HUES6 (cell line): ENCODE measurements at regions not wholly inside any gene's neighbourhood (a gene's known extent, or its start where the extent isn't known, plus 50 kb on each side); places are given as distances from the start of the nearest gene placed in this dataset.

Experiments used
- H3K27ac ChIP-seq: 2 replicates; pipeline ENCODE4 v1.7.0; 2013; ENCODE audit warnings: low read depth, mild to moderate bottlenecking, low read length, inconsistent platforms
- H3K27me3 ChIP-seq: 2 replicates; pipeline ENCODE4 v1.6.1; 2013; ENCODE audit warnings: low read length; ENCODE audit not compliant: control insufficient read depth, insufficient read depth
- H3K36me3 ChIP-seq: 2 replicates; pipeline ENCODE4 v1.6.1; 2013; ENCODE audit warnings: low read length; ENCODE audit not compliant: control insufficient read depth, insufficient read depth
- H3K4me1 ChIP-seq: 2 replicates; pipeline ENCODE4 v1.6.1; 2013; ENCODE audit warnings: low read length; ENCODE audit not compliant: control insufficient read depth, insufficient read depth
- H3K4me3 ChIP-seq: 2 replicates; pipeline ENCODE4 v1.5.1; 2013; ENCODE audit warnings: low read depth, low read length
- H3K9ac ChIP-seq: one replicate; pipeline ENCODE4 v1.6.1; 2013; ENCODE audit warnings: mild to moderate bottlenecking, low read length
- H3K9me3 ChIP-seq: 2 replicates; pipeline ENCODE4 v1.6.1; 2013; ENCODE audit warnings: low read depth, low read length; ENCODE audit not compliant: control insufficient read depth, insufficient read depth

GRCh38 chr7:16114071-16114470 lies 307.3 kb downstream of the CRPPA start:
- Histone ChIP-seq H3K36me3 (no peaks in the 10 kb centered on the region), H3K27me3 (no peaks in the 10 kb centered on the region), H3K27ac (no peak overlapping the region), H3K4me3 (no peak overlapping the region), H3K9ac (no peak overlapping the region), H3K9me3 (peaks cover 25% of the 10 kb centered on the region; the same call in 1 of the 2 replicates), H3K4me1 (no peaks in the 10 kb centered on the region)

- H3K4me1 ChIP-seq = no peaks in the 10 kb centered on the region
- no peak overlapping the region for H3K9ac ChIP-seq
- H3K27me3 ChIP-seq = no peaks in the 10 kb centered on the region
- no peaks in the 10 kb centered on the region for H3K36me3 ChIP-seq
- peaks cover 31% of the 10 kb centered on the region; the same call in 1 of the 2 replicates for H3K9me3 ChIP-seq
- H3K27ac ChIP-seq = no peak overlapping the region
- H3K4me3 ChIP-seq = no peak overlapping the region
Observed at GRCh38 chr7:16113058-16113457, 308.3 kb downstream of the CRPPA start.

- Histone ChIP-seq H3K4me1 (no peaks in the 10 kb centered on the region), H3K4me3 (no peak overlapping the region), H3K27ac (no peak overlapping the region), H3K36me3 (no peaks in the 10 kb centered on the region), H3K9me3 (peaks cover 44% of the 10 kb centered on the region), H3K9ac (no peak overlapping the region), H3K27me3 (no peaks in the 10 kb centered on the region)
Observed at GRCh38 chr7:16106869-16107268, 314.5 kb downstream of the CRPPA start.

- Histone ChIP-seq H3K9ac (no peak overlapping the region), H3K9me3 (peaks cover 44% of the 10 kb centered on the region), H3K4me1 (no peaks in the 10 kb centered on the region), H3K27me3 (no peaks in the 10 kb centered on the region), H3K4me3 (no peak overlapping the region), H3K27ac (no peak overlapping the region), H3K36me3 (no peaks in the 10 kb centered on the region)
Observed at GRCh38 chr7:16106300-16106699, 315.0 kb downstream of the CRPPA start.

- Histone ChIP-seq H3K9ac (no peak overlapping the region), H3K9me3 (no peaks in the 10 kb centered on the region), H3K4me3 (no peak overlapping the region), H3K27ac (no peak overlapping the region), H3K36me3 (no peaks in the 10 kb centered on the region), H3K4me1 (peaks cover 4% of the 10 kb centered on the region; the same call in 1 of the 2 replicates), H3K27me3 (no peaks in the 10 kb centered on the region)
Observed at GRCh38 chr7:16099302-16099849, 322.0 kb downstream of the CRPPA start.

DNA sequence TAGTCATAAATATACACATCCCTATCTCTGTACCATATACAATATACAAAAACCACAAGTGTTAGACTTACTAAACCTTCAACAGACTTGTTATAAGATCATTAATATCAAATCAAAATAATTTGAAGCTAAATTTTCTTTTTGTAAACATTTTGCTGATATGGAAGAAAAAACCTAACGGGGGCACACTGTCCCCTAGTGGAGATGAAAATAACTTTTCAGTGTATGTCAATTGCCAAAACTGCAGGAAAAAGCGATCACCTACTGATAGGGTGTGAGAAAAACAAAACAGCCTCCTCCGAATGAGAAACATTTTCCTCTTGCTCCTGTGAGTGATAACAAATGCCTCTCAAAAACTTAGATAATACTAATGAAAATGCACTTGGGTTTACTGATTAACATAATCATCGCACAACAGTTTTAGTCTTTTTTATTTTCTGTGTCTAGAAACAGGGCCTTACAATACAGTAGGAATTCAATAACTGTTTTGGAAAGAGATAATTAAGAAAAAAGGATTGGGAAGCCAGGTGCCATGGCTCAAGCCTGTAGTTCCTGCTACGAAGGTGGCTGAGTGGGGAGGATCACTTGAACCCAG lies 322.7 kb downstream of the CRPPA start:
- no peaks in the 10 kb centered on the region for H3K27me3 ChIP-seq
- no peak overlapping the region for H3K9ac ChIP-seq
- H3K4me1 ChIP-seq = peaks cover 4% of the 10 kb centered on the region; the same call in 1 of the 2 replicates
- H3K36me3 ChIP-seq = no peaks in the 10 kb centered on the region
- H3K27ac ChIP-seq = no peak overlapping the region
- H3K4me3 ChIP-seq = no peak overlapping the region
- H3K9me3 ChIP-seq = no peaks in the 10 kb centered on the region

DNA sequence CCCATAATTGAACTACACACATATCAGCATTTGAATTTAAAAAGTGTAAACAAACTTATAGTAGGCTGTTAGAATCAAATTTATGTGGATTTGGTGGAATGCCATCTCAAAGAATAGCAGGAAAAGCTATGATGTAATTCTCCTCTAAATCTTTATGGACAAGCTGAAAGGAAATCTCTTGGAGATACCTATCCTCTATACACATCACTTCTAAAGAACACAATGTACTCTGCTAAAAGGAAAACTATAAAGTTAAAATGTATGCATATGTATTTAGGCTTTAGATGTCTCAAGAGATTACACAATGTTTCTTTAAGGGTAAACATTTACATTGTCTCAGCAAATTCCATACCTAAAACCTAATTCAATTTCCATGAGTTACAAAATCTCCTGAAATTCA lies 323.3 kb downstream of the CRPPA start:
- H3K9ac ChIP-seq = no peak overlapping the region
- no peak overlapping the region for H3K27ac ChIP-seq
- no peaks in the 10 kb centered on the region for H3K9me3 ChIP-seq
- no peaks in the 10 kb centered on the region for H3K27me3 ChIP-seq
- no peak overlapping the region for H3K4me3 ChIP-seq
- H3K4me1 ChIP-seq = peaks cover 4% of the 10 kb centered on the region; the same call in 1 of the 2 replicates
- H3K36me3 ChIP-seq = no peaks in the 10 kb centered on the region

DNA sequence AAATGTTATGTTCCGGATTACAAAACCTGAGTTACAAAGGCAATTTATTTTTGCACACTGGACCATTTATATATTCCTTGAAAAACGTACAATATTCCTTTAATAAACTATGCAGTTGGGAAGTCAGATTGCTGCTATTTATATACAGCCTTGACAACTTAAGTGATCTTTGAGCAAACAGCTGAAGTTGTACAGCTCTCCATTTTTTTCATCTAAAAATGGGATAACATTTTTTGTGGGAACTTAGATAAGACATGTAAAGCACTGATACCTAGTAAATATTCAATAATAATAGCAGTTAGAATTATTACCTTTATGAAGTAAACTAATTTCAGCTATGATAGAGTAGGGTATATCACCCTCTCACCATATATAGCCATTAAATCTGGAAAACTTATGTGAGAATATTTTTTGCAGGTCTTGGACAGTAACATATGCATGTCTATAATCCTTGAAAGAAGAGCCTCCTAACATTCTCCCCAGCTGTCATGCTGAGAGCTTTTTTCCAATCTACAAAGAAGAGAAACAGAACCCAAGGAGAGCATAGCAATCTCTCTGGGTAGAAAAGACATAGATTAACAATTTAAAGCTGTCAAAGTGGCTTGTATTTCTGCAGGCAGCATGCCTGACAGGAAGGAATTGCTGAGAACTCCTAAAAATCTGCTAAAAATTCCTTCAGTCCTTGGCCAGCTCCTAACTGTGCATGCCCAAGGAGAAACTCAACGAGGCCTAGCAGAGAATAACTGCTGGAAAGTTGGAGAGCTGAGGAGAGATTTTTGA lies 326.0 kb downstream of the CRPPA start:
- Histone ChIP-seq H3K9me3 (no peaks in the 10 kb centered on the region), H3K4me3 (no peak overlapping the region), H3K27ac (no peak overlapping the region; the same call in 1 of the 2 replicates), H3K36me3 (no peaks in the 10 kb centered on the region), H3K4me1 (peaks cover 4% of the 10 kb centered on the region; the same call in 1 of the 2 replicates), H3K9ac (no peak overlapping the region), H3K27me3 (no peaks in the 10 kb centered on the region)

DNA sequence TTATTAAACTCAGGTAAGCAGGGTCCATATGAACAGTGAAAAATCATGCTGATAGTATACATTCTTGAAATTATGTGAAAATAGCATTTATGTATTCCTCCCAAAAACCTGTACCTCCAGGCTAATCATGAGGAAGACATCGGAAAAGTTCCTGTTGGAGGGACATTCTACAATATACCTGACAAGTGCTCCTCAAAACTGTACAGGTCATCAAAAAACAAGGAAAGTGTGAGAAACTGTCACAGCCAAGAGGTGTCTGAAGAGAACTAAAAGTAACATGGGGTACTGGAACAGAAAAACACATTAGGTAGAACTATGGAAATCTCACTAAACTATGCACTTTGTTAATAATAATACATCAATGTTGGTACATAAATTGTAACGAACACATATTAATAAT lies 326.7 kb downstream of the CRPPA start:
- H3K27me3 ChIP-seq = no peaks in the 10 kb centered on the region
- H3K9me3 ChIP-seq = no peaks in the 10 kb centered on the region
- no peaks in the 10 kb centered on the region for H3K36me3 ChIP-seq
- no peak overlapping the region for H3K27ac ChIP-seq
- H3K4me3 ChIP-seq = no peak overlapping the region
- no peak overlapping the region for H3K9ac ChIP-seq
- peaks cover 4% of the 10 kb centered on the region; the same call in 1 of the 2 replicates for H3K4me1 ChIP-seq

DNA sequence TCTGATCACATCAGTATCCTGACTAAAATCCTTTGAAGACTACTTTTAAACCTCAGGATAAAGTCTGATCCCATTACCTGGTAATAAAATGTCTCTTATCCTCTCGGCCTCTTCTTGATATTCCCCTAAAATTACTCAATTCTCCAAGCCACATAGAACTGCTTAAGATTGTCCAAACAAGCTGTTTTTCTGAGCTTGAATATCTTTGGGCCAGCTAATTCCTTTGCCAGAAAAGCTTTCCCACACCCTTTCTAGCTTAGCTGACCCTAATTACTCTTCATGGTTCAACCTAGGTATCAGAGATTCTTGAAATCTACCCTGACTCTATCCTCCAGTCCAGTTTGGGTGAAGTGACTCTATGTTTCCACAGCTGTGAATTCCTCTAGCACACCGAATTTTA lies 328.6 kb downstream of the CRPPA start:
- Histone ChIP-seq H3K4me3 (no peak overlapping the region), H3K27ac (no peak overlapping the region), H3K9me3 (no peaks in the 10 kb centered on the region), H3K27me3 (no peaks in the 10 kb centered on the region), H3K36me3 (no peaks in the 10 kb centered on the region), H3K9ac (no peak overlapping the region), H3K4me1 (peaks cover 4% of the 10 kb centered on the region; the same call in 1 of the 2 replicates)

DNA sequence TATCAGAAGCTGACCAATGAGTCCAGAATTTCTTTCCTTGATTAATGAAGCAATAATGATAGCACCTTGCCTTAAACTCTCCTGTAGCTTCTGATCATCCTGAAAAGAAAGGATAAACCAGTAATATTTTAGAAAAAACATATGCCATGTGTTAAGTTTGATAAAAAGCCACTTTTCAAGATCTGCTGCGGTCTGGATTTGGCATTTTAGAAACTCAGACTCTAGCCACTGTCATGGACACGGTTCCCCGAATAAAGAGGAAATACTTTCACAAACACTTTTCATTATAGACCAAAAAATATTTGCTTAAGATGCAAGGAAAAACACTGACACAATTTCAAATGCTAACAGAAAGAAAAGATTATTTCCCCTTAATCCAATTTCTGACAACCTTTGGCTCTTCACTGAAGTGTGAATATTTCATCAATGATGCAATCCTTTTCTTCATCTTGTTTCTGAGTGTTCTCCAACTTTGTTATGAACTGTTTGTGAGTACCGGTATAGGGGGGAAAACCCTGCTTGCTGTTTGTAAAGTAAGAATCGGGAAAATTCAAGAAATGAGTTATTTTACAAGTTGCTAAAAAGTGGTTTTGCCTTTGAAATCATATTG lies 329.5 kb downstream of the CRPPA start:
- no peaks in the 10 kb centered on the region for H3K27me3 ChIP-seq
- no peak overlapping the region for H3K9ac ChIP-seq
- no peaks in the 10 kb centered on the region for H3K9me3 ChIP-seq
- H3K27ac ChIP-seq = no peak overlapping the region
- peaks cover 4% of the 10 kb centered on the region; the same call in 1 of the 2 replicates for H3K4me1 ChIP-seq
- H3K36me3 ChIP-seq = no peaks in the 10 kb centered on the region
- no peak overlapping the region for H3K4me3 ChIP-seq
